ENCODE measurements at regions not wholly inside any gene's neighbourhood (a gene's known extent, or its start where the extent isn't known, plus 50 kb on each side); places are given as distances from the start of the nearest gene placed in this dataset.

GRCh38 chr16:26214581-26215174 lies 522.9 kb downstream of the HS3ST4 start:
- no peak for DNase-seq (ENCODE audit: low spot score)
- TF ChIP-seq CTCF (IDR thresholded peaks at IDR 0.05; ENCODE audit: unreplicated experiment), result no peak
- H3K9me3 Mint-ChIP-seq (ENCODE audit: unreplicated experiment), result peaks cover 6% of the 10 kb centered on the region
- H3K4me3 Mint-ChIP-seq (ENCODE audit: unreplicated experiment), result no peak overlapping the region
- peaks cover 4% of the 10 kb centered on the region for H3K27me3 Mint-ChIP-seq (ENCODE audit: unreplicated experiment)
- H3K36me3 Mint-ChIP-seq (ENCODE audit: low read depth, unreplicated experiment), result no peaks in the 10 kb centered on the region
- no peaks in the 10 kb centered on the region for H3K4me1 Mint-ChIP-seq (ENCODE audit: unreplicated experiment)
- no peak overlapping the region for H3K27ac Mint-ChIP-seq (ENCODE audit: unreplicated experiment)

- Mint-ChIP-seq H3K4me3 (ENCODE audit: unreplicated experiment) (no peak overlapping the region), H3K9me3 (ENCODE audit: unreplicated experiment) (no peaks in the 10 kb centered on the region), H3K27ac (ENCODE audit: unreplicated experiment) (no peak overlapping the region), H3K27me3 (ENCODE audit: unreplicated experiment) (peaks cover 4% of the 10 kb centered on the region), H3K36me3 (ENCODE audit: low read depth, unreplicated experiment) (no peaks in the 10 kb centered on the region), H3K4me1 (ENCODE audit: unreplicated experiment) (no peaks in the 10 kb centered on the region)
- no peak for TF ChIP-seq CTCF (IDR thresholded peaks at IDR 0.05; ENCODE audit: unreplicated experiment)
- no peak for DNase-seq (ENCODE audit: low spot score)
Observed at GRCh38 chr16:26220894-26221293, 529.1 kb downstream of the HS3ST4 start.

GRCh38 chr16:26231647-26232046 lies 539.9 kb downstream of the HS3ST4 start:
- no peak for DNase-seq (ENCODE audit: low spot score)
- H3K27ac Mint-ChIP-seq (ENCODE audit: unreplicated experiment), result no peak overlapping the region
- no peaks in the 10 kb centered on the region for H3K9me3 Mint-ChIP-seq (ENCODE audit: unreplicated experiment)
- no peak for TF ChIP-seq CTCF (IDR thresholded peaks at IDR 0.05; ENCODE audit: unreplicated experiment)
- no peak overlapping the region for H3K4me3 Mint-ChIP-seq (ENCODE audit: unreplicated experiment)
- no peaks in the 10 kb centered on the region for H3K36me3 Mint-ChIP-seq (ENCODE audit: low read depth, unreplicated experiment)
- H3K4me1 Mint-ChIP-seq (ENCODE audit: unreplicated experiment), result no peaks in the 10 kb centered on the region
- H3K27me3 Mint-ChIP-seq (ENCODE audit: unreplicated experiment), result no peaks in the 10 kb centered on the region

- no peak for DNase-seq (ENCODE audit: low spot score)
- TF ChIP-seq CTCF (IDR thresholded peaks at IDR 0.05; ENCODE audit: unreplicated experiment), result no peak
- Mint-ChIP-seq H3K27me3 (ENCODE audit: unreplicated experiment) (no peaks in the 10 kb centered on the region), H3K4me1 (ENCODE audit: unreplicated experiment) (no peaks in the 10 kb centered on the region), H3K9me3 (ENCODE audit: unreplicated experiment) (peaks cover 8% of the 10 kb centered on the region), H3K27ac (ENCODE audit: unreplicated experiment) (no peak overlapping the region), H3K36me3 (ENCODE audit: low read depth, unreplicated experiment) (no peaks in the 10 kb centered on the region), H3K4me3 (ENCODE audit: unreplicated experiment) (no peak overlapping the region)
Observed at GRCh38 chr16:26240807-26241206, 549.0 kb downstream of the HS3ST4 start.

GRCh38 chr16:26247063-26247462 lies 555.3 kb downstream of the HS3ST4 start:
- no peaks in the 10 kb centered on the region for H3K4me1 Mint-ChIP-seq (ENCODE audit: unreplicated experiment)
- peaks cover 8% of the 10 kb centered on the region for H3K9me3 Mint-ChIP-seq (ENCODE audit: unreplicated experiment)
- no peaks in the 10 kb centered on the region for H3K36me3 Mint-ChIP-seq (ENCODE audit: low read depth, unreplicated experiment)
- H3K27ac Mint-ChIP-seq (ENCODE audit: unreplicated experiment), result no peak overlapping the region
- no peak overlapping the region for H3K4me3 Mint-ChIP-seq (ENCODE audit: unreplicated experiment)
- no peak for DNase-seq (ENCODE audit: low spot score)
- no peak for TF ChIP-seq CTCF (IDR thresholded peaks at IDR 0.05; ENCODE audit: unreplicated experiment)
- peaks cover 2% of the 10 kb centered on the region for H3K27me3 Mint-ChIP-seq (ENCODE audit: unreplicated experiment)

Measured in endothelial cell (in vitro differentiated cells).